NCI-H1694 treated with DMSO at 0.1 percent for 48 hours (cell line): ENCODE measurements at regions not wholly inside any gene's neighbourhood (a gene's known extent, or its start where the extent isn't known, plus 50 kb on each side); places are given as distances from the start of the nearest gene placed in this dataset.
"Not testable (repeated sequence)": the region's sequence is repeated elsewhere in the genome, so short reads cannot be mapped to it uniquely, and the experiment has no call there.

Experiments used
- DNase-seq: peaks from one replicate; lab custom pipeline; 2025; lab: John Stamatoyannopoulos, UW

- no peak for DNase-seq
These were observed 284.0 kb upstream of the PMFBP1 start for GRCh38 chr16:72455743-72456659.

- DNase-seq = not testable (repeated sequence)
These were observed 281.9 kb upstream of the PMFBP1 start for GRCh38 chr16:72453856-72454255.

DNA sequence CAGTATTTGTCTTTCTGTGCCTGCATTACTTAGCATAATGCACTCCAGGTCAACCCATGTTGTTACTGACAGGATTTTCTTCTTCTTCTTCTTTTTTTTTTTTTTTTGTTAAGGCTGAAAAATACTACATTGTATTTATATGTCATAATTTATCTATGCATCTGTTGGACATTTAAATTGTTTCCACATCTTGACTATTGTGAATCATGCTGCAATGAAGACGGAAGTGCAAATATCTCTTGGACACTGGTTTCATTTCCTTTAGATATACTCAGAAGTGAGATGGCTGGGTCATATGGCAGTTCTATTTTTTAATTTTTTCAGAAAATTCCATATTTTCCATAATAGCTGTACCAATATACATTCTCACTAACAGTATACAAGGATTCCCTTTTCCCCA, 272.7 kb upstream of the PMFBP1 start:
- no peak for DNase-seq

DNA sequence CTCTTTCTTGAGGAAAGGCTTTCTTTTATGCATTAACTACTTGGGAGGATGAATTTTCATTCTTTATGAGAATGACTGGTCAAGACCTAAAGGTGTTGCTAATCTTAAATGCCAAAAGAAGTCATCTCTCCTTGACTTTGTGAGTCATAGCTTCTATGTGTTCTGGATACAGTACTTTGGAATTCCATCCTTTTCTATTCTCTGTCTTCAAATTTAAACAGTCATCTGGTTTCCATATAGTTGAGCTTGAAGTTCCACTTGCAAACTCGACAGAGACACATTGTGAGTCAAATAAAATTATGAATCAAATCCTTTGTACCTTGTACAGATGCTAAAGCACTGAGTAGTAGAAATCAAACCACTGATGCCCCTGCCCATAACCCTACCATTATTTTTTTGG, 271.9 kb upstream of the PMFBP1 start:
- no peak for DNase-seq

GRCh38 chr16:72442385-72443158, 270.6 kb upstream of the PMFBP1 start:
- no peak for DNase-seq

- DNase-seq = no peak
These were observed 265.9 kb upstream of the PMFBP1 start for GRCh38 chr16:72437891-72438290.

DNA sequence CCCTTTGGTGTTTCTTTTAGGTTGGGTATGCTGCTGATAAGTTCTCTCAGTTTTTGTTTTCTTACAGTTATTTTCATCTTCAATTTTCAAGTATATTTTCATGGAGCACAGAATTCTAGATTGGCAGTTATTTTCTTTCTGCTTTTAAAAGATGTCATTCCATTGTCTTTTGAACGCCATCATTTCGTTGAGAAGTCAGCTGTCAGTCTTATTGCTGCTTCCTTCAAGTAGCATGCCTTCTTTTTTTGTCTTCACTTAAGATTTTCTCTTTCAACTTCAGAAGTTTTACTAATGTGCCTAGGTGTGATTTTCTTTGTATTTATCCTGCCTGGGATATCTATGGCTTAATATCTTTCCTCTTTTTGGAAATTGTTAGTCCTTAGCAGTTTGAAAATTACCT, 262.2 kb upstream of the PMFBP1 start:
- DNase-seq = peak; percentile 2

DNA sequence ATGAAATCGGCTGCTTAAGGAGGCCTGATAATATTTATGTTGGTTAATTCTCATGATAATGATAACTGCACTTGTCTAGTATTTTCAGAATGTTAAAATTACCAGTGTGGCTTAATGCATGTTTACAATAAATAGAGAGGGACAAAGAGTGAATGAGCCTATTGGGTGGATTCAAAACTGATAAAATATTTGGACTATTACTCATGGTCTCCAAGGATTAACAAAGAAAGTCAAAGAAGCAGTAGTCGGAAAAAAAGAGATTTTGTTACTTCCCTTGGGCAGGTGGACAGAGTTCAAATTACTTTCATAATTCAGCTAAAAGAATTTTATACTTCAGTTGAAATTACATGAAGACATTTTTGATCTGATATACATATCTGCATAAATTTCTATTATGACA, 258.2 kb upstream of the PMFBP1 start:
- DNase-seq = no peak

- no peak for DNase-seq
These were observed 257.7 kb upstream of the PMFBP1 start for GRCh38 chr16:72429671-72430081.

DNA sequence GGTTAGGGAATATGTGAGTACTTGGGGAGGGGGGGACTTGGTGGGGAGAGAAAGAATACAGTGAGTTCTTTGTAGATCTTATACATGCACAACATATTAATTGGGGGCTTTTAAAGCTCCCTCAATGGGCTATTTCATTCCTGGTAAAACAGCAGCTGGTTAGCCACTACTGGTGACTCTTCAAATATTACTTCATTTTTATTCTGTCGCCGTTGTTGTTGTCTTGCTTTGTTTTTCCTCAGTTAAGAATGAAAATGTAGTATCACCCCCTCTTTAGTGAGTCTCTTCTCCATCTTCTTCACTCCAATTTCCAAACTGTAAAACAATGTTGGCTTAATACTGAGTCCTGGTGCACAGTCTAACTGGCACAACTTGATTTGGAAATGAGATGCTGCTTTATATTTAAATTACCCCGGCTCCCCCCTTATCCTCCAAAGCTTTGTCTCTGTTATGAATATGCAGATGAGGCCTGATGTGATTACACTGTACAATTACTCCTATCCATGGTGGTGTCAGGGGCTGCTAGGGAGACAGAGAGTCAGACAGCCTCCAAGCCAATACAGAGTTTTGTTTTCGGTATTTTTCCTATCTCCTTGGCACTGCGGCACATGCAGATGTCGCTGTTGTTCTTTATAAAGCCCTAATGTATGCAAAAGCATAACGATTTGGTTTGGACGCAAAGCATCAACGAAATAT, 256.9 kb upstream of the PMFBP1 start:
- DNase-seq = peak; percentile 2

GRCh38 chr16:72427783-72428331, 255.9 kb upstream of the PMFBP1 start:
- DNase-seq = no peak

- DNase-seq = peak; percentile 19
These were observed 255.3 kb upstream of the PMFBP1 start for GRCh38 chr16:72427051-72427782.

- DNase-seq = no peak
These were observed 254.4 kb upstream of the PMFBP1 start for GRCh38 chr16:72426386-72426785.

- DNase-seq = peak; percentile 71
These were observed 253.8 kb upstream of the PMFBP1 start for GRCh38 chr16:72425571-72426341.

- DNase-seq = no peak
These were observed 252.8 kb upstream of the PMFBP1 start for GRCh38 chr16:72424757-72425156.

DNA sequence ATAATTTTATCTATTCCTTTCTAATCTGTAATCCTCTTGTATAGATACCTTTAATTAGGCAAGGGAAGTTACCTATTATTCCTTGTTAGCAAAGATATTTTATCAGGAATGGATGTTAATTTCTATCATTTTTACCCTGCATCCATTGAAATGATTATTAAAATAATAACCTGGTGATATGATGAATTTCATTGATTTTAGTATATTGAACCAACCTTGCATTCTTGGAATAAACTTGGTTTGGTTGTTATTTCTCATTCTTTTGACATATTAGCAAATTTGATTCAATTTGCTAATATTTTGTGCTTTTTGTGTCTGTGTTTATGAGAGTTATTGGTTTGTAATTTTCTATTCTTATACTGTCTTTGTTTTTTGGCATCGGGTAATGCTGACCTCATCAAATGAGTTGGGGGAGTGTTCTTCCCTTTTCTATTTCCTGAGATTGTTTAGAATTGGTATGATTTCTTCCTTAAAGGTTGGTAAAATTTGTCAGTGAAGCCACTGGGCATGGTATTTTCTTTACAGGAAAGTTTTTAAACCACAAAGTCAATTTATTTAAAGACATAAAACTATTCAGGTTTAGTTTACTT, 250.4 kb upstream of the PMFBP1 start:
- no peak for DNase-seq

- no peak for DNase-seq
These were observed 247.7 kb upstream of the PMFBP1 start for GRCh38 chr16:72419638-72420037.

DNA sequence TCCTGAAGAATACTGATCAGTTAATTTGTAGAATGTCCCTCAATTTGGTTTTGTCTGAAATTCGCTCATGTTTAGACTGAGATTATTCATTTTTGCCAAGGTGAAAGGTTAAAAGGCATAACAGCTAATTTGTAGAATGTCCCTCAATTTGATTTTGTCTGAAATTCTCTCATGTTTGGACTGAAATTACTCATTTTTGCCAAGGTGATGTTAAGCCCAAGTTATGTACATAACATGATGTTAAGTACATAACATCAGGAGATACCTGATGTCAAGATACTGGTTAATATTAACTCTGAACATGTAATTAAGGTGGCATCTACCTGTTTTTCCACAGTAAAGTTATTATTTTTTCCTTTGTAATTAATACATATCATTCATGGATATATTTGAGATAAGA, 243.4 kb upstream of the PMFBP1 start:
- DNase-seq = no peak

DNA sequence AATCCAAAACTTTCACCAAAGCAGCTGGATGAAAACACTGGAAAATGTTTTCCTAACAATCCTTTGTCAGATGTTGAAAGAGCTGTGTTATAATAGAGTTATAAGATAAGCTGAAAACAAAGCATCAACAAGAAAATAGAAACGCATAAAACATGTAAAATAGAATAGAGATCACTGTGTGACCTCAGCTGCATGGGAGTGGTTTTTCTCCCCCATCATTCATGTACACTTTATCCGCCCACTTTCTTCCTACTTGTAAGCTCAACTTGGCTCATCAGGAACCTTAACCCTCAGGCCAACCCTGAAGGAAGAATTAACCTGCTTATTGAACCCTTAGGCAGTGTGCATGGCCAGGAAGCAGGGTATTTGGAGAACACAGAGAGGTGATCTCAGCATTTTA, 238.5 kb upstream of the PMFBP1 start:
- no peak for DNase-seq

DNA sequence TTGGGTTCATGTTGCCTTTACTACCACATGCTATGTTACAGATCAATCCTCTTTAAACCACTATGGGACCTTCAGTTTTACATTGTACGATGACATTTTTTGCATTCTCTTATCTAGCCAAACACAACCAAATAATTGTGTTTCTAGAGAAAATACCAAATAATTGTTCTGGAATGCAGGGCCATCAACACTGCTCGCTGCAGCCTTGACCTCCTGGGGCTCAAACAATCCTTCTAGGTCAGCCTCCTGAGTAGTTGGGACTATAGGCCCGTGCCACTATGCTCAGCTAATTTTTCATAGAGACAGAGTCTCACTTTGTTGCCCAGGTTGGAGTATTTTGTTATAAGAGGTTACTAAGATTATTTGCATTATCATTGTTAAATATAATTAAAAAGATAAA, 237.5 kb upstream of the PMFBP1 start:
- no peak for DNase-seq
